Neural progenitor cell (in vitro differentiated cells): ENCODE measurements at regions not wholly inside any gene's neighbourhood (a gene's known extent, or its start where the extent isn't known, plus 50 kb on each side); places are given as distances from the start of the nearest gene placed in this dataset.

Experiments
- DNase-seq: peaks from one replicate; pipeline ENCODE4 v3.0.0-alpha.2; 2016; ENCODE audit warnings: low spot score
- H2AFZ ChIP-seq: fragments of 200-600 bp; sonication (generic); replicated peaks from 2 replicates; pipeline ENCODE4 v1.6.1; 2016; ENCODE audit warnings: antibody characterized with exemption
- H3F3A ChIP-seq: fragments of 200-600 bp; sonication (generic); 2 replicates; pipeline ENCODE4 v1.6.1; 2016; ENCODE audit warnings: antibody characterized with exemption, low read depth
- H3K27ac ChIP-seq: fragments of 200-600 bp; sonication (generic); 2 replicates; pipeline ENCODE4 v1.5.1; 2016; ENCODE audit warnings: mild to moderate bottlenecking
- H3K27me3 ChIP-seq: fragments of 200-600 bp; sonication (generic); 2 replicates; pipeline ENCODE4 v1.6.1; 2016; ENCODE audit warnings: mild to moderate bottlenecking, moderate library complexity
- H3K36me3 ChIP-seq: fragments of 200-600 bp; sonication (generic); 2 replicates; pipeline ENCODE4 v1.5.1; 2016
- H3K4me1 ChIP-seq: fragments of 200-600 bp; sonication (generic); 2 replicates; pipeline ENCODE4 v1.6.1; 2016; ENCODE audit warnings: mixed run types
- H3K4me2 ChIP-seq: fragments of 200-600 bp; sonication (generic); 2 replicates; pipeline ENCODE4 v1.6.1; 2016
- H3K4me3 ChIP-seq: fragments of 200-600 bp; sonication (generic); 2 replicates; pipeline ENCODE4 v1.5.1; 2016
- H3K79me2 ChIP-seq: fragments of 200-600 bp; sonication (generic); 2 replicates; pipeline ENCODE4 v1.6.1; 2016; ENCODE audit warnings: low read depth
- H3K9ac ChIP-seq: fragments of 200-600 bp; sonication (generic); 2 replicates; pipeline ENCODE4 v1.6.1; 2016
- H3K9me3 ChIP-seq: fragments of 200-600 bp; sonication (generic); 2 replicates; pipeline ENCODE4 v1.5.1; 2016; ENCODE audit warnings: low read depth
- H4K20me1 ChIP-seq: fragments of 200-600 bp; sonication (generic); 2 replicates; pipeline ENCODE4 v1.6.1; 2016; ENCODE audit warnings: low read depth
- H3K27ac Mint-ChIP-seq: 3 replicates; pipeline ENCODE4 v1.8.0; 2021; ENCODE audit warnings: mixed read lengths
- H3K27me3 Mint-ChIP-seq: 2 replicates; pipeline ENCODE4 v1.8.0; 2022; ENCODE audit warnings: low read depth, mild to moderate bottlenecking, inconsistent platforms, moderate library complexity, mixed read lengths; ENCODE audit not compliant: insufficient read depth
- H3K36me3 Mint-ChIP-seq: 3 replicates; pipeline ENCODE4 v1.8.0; 2021; ENCODE audit warnings: mixed read lengths
- H3K4me1 Mint-ChIP-seq: 3 replicates; pipeline ENCODE4 v1.8.0; 2021; ENCODE audit warnings: mixed read lengths
- H3K4me3 Mint-ChIP-seq: 3 replicates; pipeline ENCODE4 v1.8.0; 2021; ENCODE audit warnings: mild to moderate bottlenecking, moderate library complexity, mixed read lengths
- H3K9me3 Mint-ChIP-seq: 3 replicates; pipeline ENCODE4 v1.8.0; 2020; ENCODE audit warnings: mixed read lengths
- CTCF ChIP-seq: fragments of 200-600 bp; sonication (generic); IDR thresholded peaks from 2 replicates; pipeline ENCODE4 v1.5.1; 2017; ENCODE audit warnings: antibody characterized with exemption, mild to moderate bottlenecking
- EZH2 ChIP-seq: fragments of 200-600 bp; sonication (generic); IDR thresholded peaks from 2 replicates; pipeline ENCODE4 v1.6.1; 2017; ENCODE audit warnings: antibody characterized with exemption, mild to moderate bottlenecking, moderate library complexity
- EZH2phosphoT487 ChIP-seq: fragments of 200-600 bp; sonication (generic); IDR thresholded peaks from 2 replicates; pipeline ENCODE4 v1.6.1; 2017; ENCODE audit warnings: antibody characterized with exemption

GRCh38 chr13:70911286-70911685 is 803.0 kb upstream of the KLHL1 start:
- Histone ChIP-seq H3K4me3 (no peak overlapping the region), H4K20me1 (no peaks in the 10 kb centered on the region), H3K9ac (no peak overlapping the region), H3K27me3 (no peaks in the 10 kb centered on the region), H3K27ac (no peak overlapping the region), H3K36me3 (no peaks in the 10 kb centered on the region), H3K9me3 (no peaks in the 10 kb centered on the region), H3K4me2 (no peak overlapping the region), H2AFZ (no peak overlapping the region), H3K4me1 (no peaks in the 10 kb centered on the region), H3K79me2 (no peaks in the 10 kb centered on the region), H3F3A (no peaks in the 10 kb centered on the region)
- H3K27me3 Mint-ChIP-seq = no peaks in the 10 kb centered on the region
- no peak overlapping the region for H3K4me3 Mint-ChIP-seq
- no peaks in the 10 kb centered on the region for H3K36me3 Mint-ChIP-seq
- DNase-seq = no peak
- no peak overlapping the region for H3K27ac Mint-ChIP-seq
- no peaks in the 10 kb centered on the region for H3K4me1 Mint-ChIP-seq
- no peaks in the 10 kb centered on the region for H3K9me3 Mint-ChIP-seq
- TF ChIP-seq EZH2phosphoT487 (no peak), CTCF (no peak), EZH2 (no peak)

GRCh38 chr13:70908795-70909194 is 800.5 kb upstream of the KLHL1 start:
- no peak overlapping the region for H3K9ac ChIP-seq
- H3K27me3 ChIP-seq = no peaks in the 10 kb centered on the region
- no peak overlapping the region for H3K4me2 ChIP-seq
- H3K9me3 ChIP-seq = no peaks in the 10 kb centered on the region
- Mint-ChIP-seq H3K4me1 (peaks cover 3% of the 10 kb centered on the region), H3K27ac (no peak overlapping the region), H3K27me3 (no peaks in the 10 kb centered on the region), H3K9me3 (no peaks in the 10 kb centered on the region), H3K4me3 (no peak overlapping the region), H3K36me3 (no peaks in the 10 kb centered on the region)
- no peak overlapping the region for H3K4me3 ChIP-seq
- no peaks in the 10 kb centered on the region for H4K20me1 ChIP-seq
- H3K79me2 ChIP-seq = no peaks in the 10 kb centered on the region
- H2AFZ ChIP-seq = no peak overlapping the region
- DNase-seq = no peak
- no peaks in the 10 kb centered on the region for H3K36me3 ChIP-seq
- no peaks in the 10 kb centered on the region for H3K4me1 ChIP-seq
- no peak overlapping the region for H3K27ac ChIP-seq
- TF ChIP-seq CTCF (no peak), EZH2 (no peak), EZH2phosphoT487 (no peak)
- no peaks in the 10 kb centered on the region for H3F3A ChIP-seq

- H3K27ac Mint-ChIP-seq = no peak overlapping the region
- peaks cover 3% of the 10 kb centered on the region for H3K4me1 Mint-ChIP-seq
- Histone ChIP-seq H4K20me1 (no peaks in the 10 kb centered on the region), H3K27me3 (no peaks in the 10 kb centered on the region), H2AFZ (no peak overlapping the region), H3K36me3 (no peaks in the 10 kb centered on the region), H3F3A (no peaks in the 10 kb centered on the region), H3K4me2 (no peak overlapping the region), H3K9ac (no peak overlapping the region), H3K9me3 (no peaks in the 10 kb centered on the region), H3K27ac (no peak overlapping the region), H3K4me3 (no peak overlapping the region), H3K4me1 (no peaks in the 10 kb centered on the region), H3K79me2 (no peaks in the 10 kb centered on the region)
- H3K4me3 Mint-ChIP-seq = no peak overlapping the region
- no peaks in the 10 kb centered on the region for H3K9me3 Mint-ChIP-seq
- DNase-seq = no peak
- no peaks in the 10 kb centered on the region for H3K36me3 Mint-ChIP-seq
- no peaks in the 10 kb centered on the region for H3K27me3 Mint-ChIP-seq
- TF ChIP-seq EZH2phosphoT487 (no peak), EZH2 (no peak), CTCF (no peak)
Observed at GRCh38 chr13:70905035-70905434, 796.8 kb upstream of the KLHL1 start.

GRCh38 chr13:70896136-70896535 is 787.9 kb upstream of the KLHL1 start:
- Histone ChIP-seq H3K9me3 (no peaks in the 10 kb centered on the region), H4K20me1 (no peaks in the 10 kb centered on the region), H2AFZ (no peak overlapping the region), H3K9ac (no peak overlapping the region), H3K4me2 (no peak overlapping the region), H3K4me1 (peaks cover 7% of the 10 kb centered on the region), H3K79me2 (no peaks in the 10 kb centered on the region), H3K4me3 (no peak overlapping the region), H3K36me3 (no peaks in the 10 kb centered on the region), H3K27ac (no peak overlapping the region), H3F3A (no peaks in the 10 kb centered on the region), H3K27me3 (no peaks in the 10 kb centered on the region)
- no peaks in the 10 kb centered on the region for H3K27me3 Mint-ChIP-seq
- no peaks in the 10 kb centered on the region for H3K9me3 Mint-ChIP-seq
- no peak for DNase-seq
- no peaks in the 10 kb centered on the region for H3K4me1 Mint-ChIP-seq
- no peaks in the 10 kb centered on the region for H3K36me3 Mint-ChIP-seq
- H3K27ac Mint-ChIP-seq = no peak overlapping the region
- no peak for TF ChIP-seq CTCF
- no peak for TF ChIP-seq EZH2phosphoT487
- TF ChIP-seq EZH2 = no peak
- H3K4me3 Mint-ChIP-seq = no peak overlapping the region
